Tibial nerve (tissue), 4 donors: ENCODE measurements at regions not wholly inside any gene's neighbourhood (a gene's known extent, or its start where the extent isn't known, plus 50 kb on each side); places are given as distances from the start of the nearest gene placed in this dataset.

Experiments
- EP300 ChIP-seq, 2 donors: sonication (generic); formaldehyde crosslinking; IDR thresholded peaks; one replicate each; pipeline ENCODE4 v1.6.1; 2017; ENCODE audit warnings: antibody characterized with exemption in 2 of 2, mild to moderate bottlenecking in 1 of 2
- POLR2A ChIP-seq, 2 donors: fragments of 450-650 bp; IDR thresholded peaks; one replicate each; pipeline ENCODE4 v1.6.1; 2017; ENCODE audit warnings: antibody characterized with exemption in 2 of 2, mild to moderate bottlenecking in 2 of 2, moderate library complexity in 2 of 2
- TF ChIP-seq, protein P1 (sequence below), 5 experiments: fragments of 200-600 bp in 3 of 5; fragments of 450-650 bp in 2 of 5; sonication (generic) in 3 of 5; IDR thresholded peaks; one replicate each; pipeline ENCODE4 v1.5.1; 2016 to 2019; ENCODE audit warnings: antibody characterized with exemption in 5 of 5, mild to moderate bottlenecking in 3 of 5, moderate library complexity in 2 of 5

DNA sequence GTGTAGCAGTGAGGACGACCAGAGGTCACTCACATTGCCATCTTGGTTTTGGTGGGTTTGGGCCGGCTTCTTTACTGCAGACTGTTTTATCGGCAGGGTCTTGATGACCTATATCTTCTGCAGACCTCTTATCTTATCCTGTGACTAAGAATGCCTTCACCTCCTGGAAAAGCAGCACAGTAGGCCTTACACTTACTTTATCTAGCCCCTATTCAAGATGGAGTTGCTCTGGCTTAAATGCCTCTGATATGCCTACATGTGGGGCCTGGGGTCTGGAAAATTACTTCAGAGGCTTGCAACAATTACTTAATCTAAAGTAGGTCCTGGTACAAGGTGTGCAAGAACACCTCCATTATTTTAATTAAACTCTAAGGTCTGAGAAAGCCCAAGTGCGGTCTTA is 86.9 kb upstream of the IL12B start:
- TF ChIP-seq, protein P1, sequence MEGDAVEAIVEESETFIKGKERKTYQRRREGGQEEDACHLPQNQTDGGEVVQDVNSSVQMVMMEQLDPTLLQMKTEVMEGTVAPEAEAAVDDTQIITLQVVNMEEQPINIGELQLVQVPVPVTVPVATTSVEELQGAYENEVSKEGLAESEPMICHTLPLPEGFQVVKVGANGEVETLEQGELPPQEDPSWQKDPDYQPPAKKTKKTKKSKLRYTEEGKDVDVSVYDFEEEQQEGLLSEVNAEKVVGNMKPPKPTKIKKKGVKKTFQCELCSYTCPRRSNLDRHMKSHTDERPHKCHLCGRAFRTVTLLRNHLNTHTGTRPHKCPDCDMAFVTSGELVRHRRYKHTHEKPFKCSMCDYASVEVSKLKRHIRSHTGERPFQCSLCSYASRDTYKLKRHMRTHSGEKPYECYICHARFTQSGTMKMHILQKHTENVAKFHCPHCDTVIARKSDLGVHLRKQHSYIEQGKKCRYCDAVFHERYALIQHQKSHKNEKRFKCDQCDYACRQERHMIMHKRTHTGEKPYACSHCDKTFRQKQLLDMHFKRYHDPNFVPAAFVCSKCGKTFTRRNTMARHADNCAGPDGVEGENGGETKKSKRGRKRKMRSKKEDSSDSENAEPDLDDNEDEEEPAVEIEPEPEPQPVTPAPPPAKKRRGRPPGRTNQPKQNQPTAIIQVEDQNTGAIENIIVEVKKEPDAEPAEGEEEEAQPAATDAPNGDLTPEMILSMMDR (IDR thresholded peaks at IDR 0.05): no peak
- no peak for TF ChIP-seq POLR2A (IDR thresholded peaks at IDR 0.05)
- no peak for TF ChIP-seq EP300 (IDR thresholded peaks at IDR 0.05)
